ENCODE measurements at regions not wholly inside any gene's neighbourhood (a gene's known extent, or its start where the extent isn't known, plus 50 kb on each side); places are given as distances from the start of the nearest gene placed in this dataset.
"Not testable (repeated sequence)": the region's sequence is repeated elsewhere in the genome, so short reads cannot be mapped to it uniquely, and the experiment has no call there.

- Histone ChIP-seq H3K27me3 (ENCODE audit: insufficient read depth, poor library complexity, severe bottlenecking) (no peaks in the 10 kb centered on the region), H3K36me3 (ENCODE audit: low read depth) (no peaks in the 10 kb centered on the region), H3K4me3 (ENCODE audit: severe bottlenecking) (no peak overlapping the region), H3K4me1 (ENCODE audit: insufficient read depth, poor library complexity, severe bottlenecking) (peaks cover 17% of the 10 kb centered on the region), H3K9me3 (ENCODE audit: severe bottlenecking) (no peaks in the 10 kb centered on the region), H3K27ac (ENCODE audit: poor library complexity, severe bottlenecking) (no peak overlapping the region)
- no peak for TF ChIP-seq CTCF (IDR thresholded peaks at IDR 0.05; ENCODE audit: poor library complexity, severe bottlenecking)
- DNase-seq (ENCODE audit: low spot score): no peak
- no peak for ATAC-seq (ENCODE audit: low read depth)
These were observed 241.6 kb downstream of the LY86 start for GRCh38 chr6:6829872-6830685.

GRCh38 chr6:6830686-6831063, 242.2 kb downstream of the LY86 start:
- not testable (repeated sequence) for H3K4me3 ChIP-seq (ENCODE audit: severe bottlenecking); H3K36me3 ChIP-seq (ENCODE audit: low read depth); ATAC-seq (ENCODE audit: low read depth); H3K27ac ChIP-seq (ENCODE audit: poor library complexity, severe bottlenecking); H3K27me3 ChIP-seq (ENCODE audit: insufficient read depth, poor library complexity, severe bottlenecking); DNase-seq (ENCODE audit: low spot score); H3K9me3 ChIP-seq (ENCODE audit: severe bottlenecking)
- H3K4me1 ChIP-seq (ENCODE audit: insufficient read depth, poor library complexity, severe bottlenecking): peaks cover 11% of the 10 kb centered on the region

- no peak for DNase-seq (ENCODE audit: low spot score)
- Histone ChIP-seq H3K4me1 (ENCODE audit: insufficient read depth, poor library complexity, severe bottlenecking) (no peaks in the 10 kb centered on the region), H3K36me3 (ENCODE audit: low read depth) (no peaks in the 10 kb centered on the region), H3K9me3 (ENCODE audit: severe bottlenecking) (no peaks in the 10 kb centered on the region), H3K27me3 (ENCODE audit: insufficient read depth, poor library complexity, severe bottlenecking) (no peaks in the 10 kb centered on the region), H3K4me3 (ENCODE audit: severe bottlenecking) (no peak overlapping the region), H3K27ac (ENCODE audit: poor library complexity, severe bottlenecking) (no peak overlapping the region)
- no peak for ATAC-seq (ENCODE audit: low read depth)
- no peak for TF ChIP-seq CTCF (IDR thresholded peaks at IDR 0.05; ENCODE audit: poor library complexity, severe bottlenecking)
These were observed 243.9 kb downstream of the LY86 start for GRCh38 chr6:6832439-6832838.

GRCh38 chr6:6834356-6835222, 246.1 kb downstream of the LY86 start:
- no peaks in the 10 kb centered on the region for H3K9me3 ChIP-seq (ENCODE audit: severe bottlenecking)
- H3K27ac ChIP-seq (ENCODE audit: poor library complexity, severe bottlenecking): no peak overlapping the region
- H3K27me3 ChIP-seq (ENCODE audit: insufficient read depth, poor library complexity, severe bottlenecking): no peaks in the 10 kb centered on the region
- no peaks in the 10 kb centered on the region for H3K4me1 ChIP-seq (ENCODE audit: insufficient read depth, poor library complexity, severe bottlenecking)
- H3K36me3 ChIP-seq (ENCODE audit: low read depth): no peaks in the 10 kb centered on the region
- TF ChIP-seq CTCF (IDR thresholded peaks at IDR 0.05; ENCODE audit: poor library complexity, severe bottlenecking): no peak
- DNase-seq (ENCODE audit: low spot score) (no peak), ATAC-seq (ENCODE audit: low read depth) (no peak; the same call in 2 of the 3 replicates)
- H3K4me3 ChIP-seq (ENCODE audit: severe bottlenecking): no peak overlapping the region

- TF ChIP-seq CTCF (IDR thresholded peaks at IDR 0.05; ENCODE audit: poor library complexity, severe bottlenecking): no peak
- no peaks in the 10 kb centered on the region for H3K4me1 ChIP-seq (ENCODE audit: insufficient read depth, poor library complexity, severe bottlenecking)
- H3K36me3 ChIP-seq (ENCODE audit: low read depth): no peaks in the 10 kb centered on the region
- ATAC-seq (ENCODE audit: low read depth) (no peak), DNase-seq (ENCODE audit: low spot score) (no peak)
- no peaks in the 10 kb centered on the region for H3K9me3 ChIP-seq (ENCODE audit: severe bottlenecking)
- H3K27ac ChIP-seq (ENCODE audit: poor library complexity, severe bottlenecking): no peak overlapping the region
- no peak overlapping the region for H3K4me3 ChIP-seq (ENCODE audit: severe bottlenecking)
- no peaks in the 10 kb centered on the region for H3K27me3 ChIP-seq (ENCODE audit: insufficient read depth, poor library complexity, severe bottlenecking)
These were observed 246.6 kb downstream of the LY86 start for GRCh38 chr6:6835223-6835503.

Data from RWPE2 (cell line).